Uterus (tissue), 3 donors: ENCODE measurements at regions not wholly inside any gene's neighbourhood (a gene's known extent, or its start where the extent isn't known, plus 50 kb on each side); places are given as distances from the start of the nearest gene placed in this dataset.

Source experiments
- DNase-seq, 2 donors: peaks; one replicate each; pipeline ENCODE4 v3.0.0-alpha.2; 2019 to 2020
- H3K27ac ChIP-seq, 2 donors: fragments of 200-600 bp; sonication (generic); 1 replicate in 1 of 2; 2 replicates in 1 of 2; pipeline ENCODE4 v1.5.1; 2016 to 2018
- H3K27me3 ChIP-seq, 2 donors: fragments of 200-600 bp; sonication (generic); one replicate each; pipeline ENCODE4 v1.5.1; 2018 to 2019; ENCODE audit warnings: control low read depth in 1 of 2
- H3K36me3 ChIP-seq, 2 donors: fragments of 200-600 bp; sonication (generic); one replicate each; pipeline ENCODE4 v1.5.1; 2019; ENCODE audit warnings: control low read depth in 1 of 2
- H3K4me1 ChIP-seq, 2 donors: fragments of 200-600 bp; sonication (generic); one replicate each; pipeline ENCODE4 v1.5.1; 2018 to 2019; ENCODE audit warnings: control low read depth in 1 of 2
- H3K4me3 ChIP-seq, 2 donors: fragments of 200-600 bp; sonication (generic); 1 replicate in 1 of 2; 2 replicates in 1 of 2; pipeline ENCODE4 v1.5.1; 2018 to 2019; ENCODE audit warnings: mild to moderate bottlenecking in 1 of 2
- H3K9me3 ChIP-seq, 2 donors: fragments of 200-600 bp; sonication (generic); one replicate each; pipeline ENCODE4 v1.5.1; 2019; ENCODE audit warnings: control low read depth in 1 of 2
- CTCF ChIP-seq, 4 experiments: fragments of 200-600 bp in 2 of 4; fragments of 450-650 bp in 2 of 4; sonication (generic) in 2 of 4; IDR thresholded peaks; one replicate each; pipeline ENCODE4 v1.5.1; 2016 to 2019; ENCODE audit warnings: antibody characterized with exemption in 4 of 4, mild to moderate bottlenecking in 2 of 4, moderate library complexity in 1 of 4
- POLR2A ChIP-seq, 2 donors: fragments of 450-650 bp; IDR thresholded peaks; one replicate each; pipeline ENCODE4 v1.6.1; 2016; ENCODE audit warnings: antibody characterized with exemption in 2 of 2, mild to moderate bottlenecking in 1 of 2, moderate library complexity in 1 of 2
- intact Hi-C: fragments of 100-400 bp; cut with DNase I; formaldehyde crosslinking; loops from one replicate; pipeline ENCODE4 v1.15.1; 2023; ENCODE audit warnings: low total_unique reads
- donor health status: DM: yes; HTN: yes; CAD: no.

DNA sequence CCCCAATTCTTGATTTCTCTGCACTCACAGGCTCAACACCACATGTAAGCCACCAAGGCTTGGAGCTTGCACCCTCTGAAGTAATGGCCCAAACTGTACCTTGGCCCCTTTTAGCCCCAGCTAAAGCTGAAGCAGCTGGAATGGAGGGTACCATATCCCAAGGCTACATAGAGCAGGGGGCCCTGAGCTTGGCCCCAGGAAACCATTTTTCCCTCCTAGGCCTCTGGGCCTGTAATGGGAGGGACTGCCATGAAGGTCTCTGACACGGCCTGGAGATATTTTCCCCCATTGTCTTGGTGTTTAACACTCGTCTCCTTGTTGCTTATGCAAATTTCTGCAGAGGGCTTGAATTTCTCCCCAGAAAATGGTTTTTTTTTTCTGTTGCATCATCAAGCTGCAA lies 69.7 kb downstream of the SKA1 start:
- H3K4me1 ChIP-seq, result no peaks in the 10 kb centered on the region
- H3K4me3 ChIP-seq, result no peak overlapping the region
- no peaks in the 10 kb centered on the region for H3K36me3 ChIP-seq
- no peak for DNase-seq
- TF ChIP-seq CTCF (IDR thresholded peaks at IDR 0.05) (no peak), POLR2A (IDR thresholded peaks at IDR 0.05) (no peak)
- no peaks in the 10 kb centered on the region for H3K27me3 ChIP-seq
- H3K27ac ChIP-seq, result no peak overlapping the region
- intact Hi-C loops, result no loop called here
- no peaks in the 10 kb centered on the region for H3K9me3 ChIP-seq

- H3K27ac ChIP-seq, result no peak overlapping the region
- no peaks in the 10 kb centered on the region for H3K36me3 ChIP-seq
- no peaks in the 10 kb centered on the region for H3K9me3 ChIP-seq
- H3K4me1 ChIP-seq, result no peaks in the 10 kb centered on the region
- DNase-seq, result no peak
- H3K4me3 ChIP-seq, result no peak overlapping the region
- no peak for TF ChIP-seq POLR2A (IDR thresholded peaks at IDR 0.05)
- intact Hi-C loops, result no loop called here
- no peaks in the 10 kb centered on the region for H3K27me3 ChIP-seq
Observed at GRCh38 chr18:50446629-50447028, 71.8 kb downstream of the SKA1 start.

DNA sequence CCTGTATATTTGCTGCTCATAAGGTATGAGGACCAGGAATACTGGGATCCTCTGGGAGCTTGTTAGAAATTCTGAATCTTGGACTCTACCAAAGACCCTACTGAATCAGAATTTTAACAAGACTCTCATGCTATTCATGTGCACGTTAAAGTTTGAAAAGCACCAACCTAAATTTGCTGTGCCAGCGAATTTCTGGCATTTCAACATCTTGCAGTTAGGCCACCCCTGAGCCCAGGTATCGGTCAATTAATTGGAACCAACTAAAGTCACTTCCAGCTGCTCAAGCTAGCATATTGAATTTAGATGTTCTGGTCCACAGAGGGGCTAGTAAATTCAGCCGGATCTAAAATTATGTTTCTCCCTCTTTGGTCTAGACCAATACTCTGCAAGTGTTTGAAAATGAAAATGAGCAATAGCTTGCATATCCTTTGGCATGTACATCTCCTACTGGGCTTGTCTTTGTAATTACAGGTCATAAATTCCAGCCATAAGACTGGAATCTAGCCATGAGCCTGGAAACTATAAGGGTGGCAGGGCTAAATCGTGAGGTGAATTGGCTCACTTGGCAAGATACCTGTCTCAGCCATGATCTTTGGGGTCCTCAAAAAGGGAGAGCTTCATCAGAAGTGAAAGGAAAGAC lies 72.4 kb downstream of the SKA1 start:
- Histone ChIP-seq H3K9me3 (no peaks in the 10 kb centered on the region), H3K27ac (no peak overlapping the region), H3K4me1 (no peaks in the 10 kb centered on the region), H3K36me3 (no peaks in the 10 kb centered on the region), H3K27me3 (no peaks in the 10 kb centered on the region), H3K4me3 (no peak overlapping the region)
- no peak for TF ChIP-seq CTCF (IDR thresholded peaks at IDR 0.05)
- TF ChIP-seq POLR2A (IDR thresholded peaks at IDR 0.05), result no peak
- intact Hi-C loops, result no loop called here
- DNase-seq, result no peak

- TF ChIP-seq CTCF (IDR thresholded peaks at IDR 0.05) (no peak), POLR2A (IDR thresholded peaks at IDR 0.05) (no peak)
- Histone ChIP-seq H3K27me3 (no peaks in the 10 kb centered on the region), H3K36me3 (no peaks in the 10 kb centered on the region), H3K4me1 (no peaks in the 10 kb centered on the region), H3K9me3 (no peaks in the 10 kb centered on the region), H3K4me3 (no peak overlapping the region), H3K27ac (no peak overlapping the region)
- DNase-seq, result no peak
- intact Hi-C loops, result no loop called here
Observed at GRCh38 chr18:50447952-50448351, 73.1 kb downstream of the SKA1 start.

DNA sequence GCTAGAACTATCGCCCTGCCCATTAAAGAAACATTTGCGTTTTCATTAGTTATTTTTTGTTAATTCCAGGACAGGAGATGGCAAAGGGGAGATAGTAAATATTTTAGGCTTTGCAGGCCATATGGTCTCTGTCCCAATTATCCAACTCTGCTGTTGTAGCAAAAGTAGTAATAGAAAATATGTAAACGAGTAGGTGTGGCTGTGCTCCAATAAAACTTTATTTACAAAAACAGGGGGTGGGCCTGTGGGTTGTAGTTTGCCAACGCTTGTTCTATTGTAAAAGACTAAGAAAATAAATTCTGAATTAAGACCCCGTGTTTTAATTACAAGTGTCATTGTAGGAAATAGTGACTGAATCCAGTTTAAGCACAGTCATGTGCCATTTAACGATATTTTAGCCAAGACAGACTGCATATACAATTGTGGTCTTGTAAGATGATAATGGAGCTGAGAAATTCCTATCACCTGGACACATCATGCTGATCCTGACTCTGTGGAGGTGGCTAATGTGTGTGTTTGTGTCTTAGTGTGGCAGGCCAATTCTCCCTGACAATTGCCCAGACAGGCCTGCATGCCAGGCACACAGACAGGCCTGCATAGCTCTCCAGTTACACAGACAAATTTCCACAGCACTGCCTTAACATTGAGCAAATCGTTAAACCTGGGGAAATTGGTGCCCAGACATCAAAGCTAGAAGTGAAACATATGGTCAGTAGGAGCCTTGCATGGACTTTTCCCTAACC lies 76.4 kb downstream of the SKA1 start:
- intact Hi-C loops, result no loop called here
- no peak for DNase-seq
- TF ChIP-seq CTCF (IDR thresholded peaks at IDR 0.05) (no peak), POLR2A (IDR thresholded peaks at IDR 0.05) (no peak)
- Histone ChIP-seq H3K27me3 (no peaks in the 10 kb centered on the region), H3K36me3 (no peaks in the 10 kb centered on the region), H3K27ac (no peak overlapping the region), H3K9me3 (no peaks in the 10 kb centered on the region), H3K4me3 (no peak overlapping the region), H3K4me1 (no peaks in the 10 kb centered on the region)
